Esophagus squamous epithelium (tissue), 4 donors: ENCODE measurements at regions not wholly inside any gene's neighbourhood (a gene's known extent, or its start where the extent isn't known, plus 50 kb on each side); places are given as distances from the start of the nearest gene placed in this dataset.
"Not testable (repeated sequence)": the region's sequence is repeated elsewhere in the genome, so short reads cannot be mapped to it uniquely, and the experiment has no call there.

Experiments used
- CTCF ChIP-seq, 6 experiments: fragments of 450-650 bp in 4 of 6; fragments of 200-600 bp in 2 of 6; sonication (generic) in 2 of 6; IDR thresholded peaks; one replicate each; pipeline ENCODE4 v1.5.1; 2016 to 2019; ENCODE audit warnings: antibody characterized with exemption in 6 of 6, mild to moderate bottlenecking in 4 of 6, moderate library complexity in 4 of 6
- POLR2A ChIP-seq, 4 donors: fragments of 450-650 bp; IDR thresholded peaks; one replicate each; pipeline ENCODE4 v1.6.1; 2017; ENCODE audit warnings: antibody characterized with exemption in 4 of 4, mild to moderate bottlenecking in 4 of 4, moderate library complexity in 3 of 4

GRCh38 chr13:33572322-33572721 lies 245.6 kb upstream of the RFC3 start:
- not testable (repeated sequence) for TF ChIP-seq CTCF, POLR2A (IDR thresholded peaks at IDR 0.05)
